ENCODE measurements at regions not wholly inside any gene's neighbourhood (a gene's known extent, or its start where the extent isn't known, plus 50 kb on each side); places are given as distances from the start of the nearest gene placed in this dataset.

- H3K36me3 ChIP-seq (ENCODE audit: insufficient read depth, low read length): no peaks in the 10 kb centered on the region
- no peaks in the 10 kb centered on the region for H3K27me3 ChIP-seq (ENCODE audit: insufficient read depth, low read length)
- H3K27ac ChIP-seq (ENCODE audit: low read depth, low read length): no peak overlapping the region
- H3K79me2 ChIP-seq (ENCODE audit: control insufficient read depth, insufficient read depth, low read length, unreplicated experiment): no peaks in the 10 kb centered on the region
- no peak overlapping the region for H3K4me3 ChIP-seq (ENCODE audit: low read depth, low read length)
- H3K4me1 ChIP-seq (ENCODE audit: control insufficient read depth, insufficient read depth, low read length, unreplicated experiment): no peaks in the 10 kb centered on the region
- no peak overlapping the region for H2AFZ ChIP-seq (ENCODE audit: low read length, unreplicated experiment)
These were observed 939.2 kb upstream of the CELF2 start for GRCh38 chr10:10078446-10078845.

- Histone ChIP-seq H3K27ac (ENCODE audit: low read depth, low read length) (peak overlapping the region; percentile 16; the same call in 1 of the 2 replicates), H3K4me3 (ENCODE audit: low read depth, low read length) (no peak overlapping the region), H3K36me3 (ENCODE audit: insufficient read depth, low read length) (no peaks in the 10 kb centered on the region), H3K79me2 (ENCODE audit: control insufficient read depth, insufficient read depth, low read length, unreplicated experiment) (no peaks in the 10 kb centered on the region), H3K27me3 (ENCODE audit: insufficient read depth, low read length) (no peaks in the 10 kb centered on the region), H3K4me1 (ENCODE audit: control insufficient read depth, insufficient read depth, low read length, unreplicated experiment) (peaks cover 19% of the 10 kb centered on the region), H2AFZ (ENCODE audit: low read length, unreplicated experiment) (peak overlapping the region; percentile 50)
These were observed 925.1 kb upstream of the CELF2 start for GRCh38 chr10:10092581-10092980.

GRCh38 chr10:10093021-10093420 is 924.7 kb upstream of the CELF2 start:
- H3K36me3 ChIP-seq (ENCODE audit: insufficient read depth, low read length): no peaks in the 10 kb centered on the region
- peaks cover 19% of the 10 kb centered on the region for H3K4me1 ChIP-seq (ENCODE audit: control insufficient read depth, insufficient read depth, low read length, unreplicated experiment)
- no peak overlapping the region for H3K27ac ChIP-seq (ENCODE audit: low read depth, low read length)
- no peaks in the 10 kb centered on the region for H3K27me3 ChIP-seq (ENCODE audit: insufficient read depth, low read length)
- no peaks in the 10 kb centered on the region for H3K79me2 ChIP-seq (ENCODE audit: control insufficient read depth, insufficient read depth, low read length, unreplicated experiment)
- H2AFZ ChIP-seq (ENCODE audit: low read length, unreplicated experiment): peak overlapping the region; percentile 8
- no peak overlapping the region for H3K4me3 ChIP-seq (ENCODE audit: low read depth, low read length)

DNA sequence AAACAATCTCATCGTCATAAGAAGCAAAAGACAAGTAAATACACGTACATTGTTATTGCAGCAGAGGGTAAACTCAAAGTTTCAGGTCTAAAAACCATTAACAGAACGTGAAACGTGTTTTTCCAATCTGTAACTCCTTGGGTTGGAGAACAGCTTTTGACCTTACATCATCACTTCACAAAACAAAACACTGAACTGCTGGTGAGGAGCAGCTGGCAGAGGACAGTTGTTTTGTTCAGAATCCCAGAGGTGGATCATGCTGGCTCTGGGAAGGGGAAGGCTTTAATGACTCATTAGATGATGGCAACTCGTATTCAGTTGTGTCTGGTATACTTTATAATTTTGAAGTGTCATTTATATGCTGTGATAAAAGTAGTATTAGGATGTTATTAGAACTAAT is 923.0 kb upstream of the CELF2 start:
- Histone ChIP-seq H3K27me3 (ENCODE audit: insufficient read depth, low read length) (no peaks in the 10 kb centered on the region), H3K27ac (ENCODE audit: low read depth, low read length) (no peak overlapping the region), H3K4me3 (ENCODE audit: low read depth, low read length) (no peak overlapping the region), H3K79me2 (ENCODE audit: control insufficient read depth, insufficient read depth, low read length, unreplicated experiment) (no peaks in the 10 kb centered on the region), H3K36me3 (ENCODE audit: insufficient read depth, low read length) (no peaks in the 10 kb centered on the region), H2AFZ (ENCODE audit: low read length, unreplicated experiment) (no peak overlapping the region), H3K4me1 (ENCODE audit: control insufficient read depth, insufficient read depth, low read length, unreplicated experiment) (peaks cover 19% of the 10 kb centered on the region)

DNA sequence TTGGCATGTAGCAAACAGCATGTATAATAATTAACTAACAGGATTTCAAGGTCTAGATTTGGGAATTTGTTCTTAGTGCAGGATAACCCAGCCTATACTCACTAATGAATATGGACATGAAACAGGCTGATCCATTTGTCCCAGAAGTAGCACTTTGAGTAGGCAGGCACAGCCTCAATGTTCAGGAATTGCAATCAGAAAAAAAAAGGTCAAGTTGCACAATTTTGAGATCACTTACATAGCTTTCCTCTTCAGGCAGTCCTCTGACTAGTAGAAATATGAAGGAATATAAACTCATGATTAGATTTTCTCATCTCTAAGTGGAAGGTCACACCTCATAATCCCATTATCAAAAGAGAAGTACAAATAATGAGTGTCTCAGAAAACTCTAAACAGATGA is 921.4 kb upstream of the CELF2 start:
- Histone ChIP-seq H3K27me3 (ENCODE audit: insufficient read depth, low read length) (no peaks in the 10 kb centered on the region), H3K4me1 (ENCODE audit: control insufficient read depth, insufficient read depth, low read length, unreplicated experiment) (peaks cover 19% of the 10 kb centered on the region), H3K4me3 (ENCODE audit: low read depth, low read length) (no peak overlapping the region), H3K79me2 (ENCODE audit: control insufficient read depth, insufficient read depth, low read length, unreplicated experiment) (no peaks in the 10 kb centered on the region), H2AFZ (ENCODE audit: low read length, unreplicated experiment) (no peak overlapping the region), H3K36me3 (ENCODE audit: insufficient read depth, low read length) (no peaks in the 10 kb centered on the region), H3K27ac (ENCODE audit: low read depth, low read length) (no peak overlapping the region)

- Histone ChIP-seq H3K4me3 (ENCODE audit: low read depth, low read length) (no peak overlapping the region), H3K27me3 (ENCODE audit: insufficient read depth, low read length) (no peaks in the 10 kb centered on the region), H3K36me3 (ENCODE audit: insufficient read depth, low read length) (no peaks in the 10 kb centered on the region), H3K4me1 (ENCODE audit: control insufficient read depth, insufficient read depth, low read length, unreplicated experiment) (peaks cover 19% of the 10 kb centered on the region), H2AFZ (ENCODE audit: low read length, unreplicated experiment) (no peak overlapping the region), H3K79me2 (ENCODE audit: control insufficient read depth, insufficient read depth, low read length, unreplicated experiment) (no peaks in the 10 kb centered on the region), H3K27ac (ENCODE audit: low read depth, low read length) (no peak overlapping the region)
These were observed 920.8 kb upstream of the CELF2 start for GRCh38 chr10:10096898-10097297.

DNA sequence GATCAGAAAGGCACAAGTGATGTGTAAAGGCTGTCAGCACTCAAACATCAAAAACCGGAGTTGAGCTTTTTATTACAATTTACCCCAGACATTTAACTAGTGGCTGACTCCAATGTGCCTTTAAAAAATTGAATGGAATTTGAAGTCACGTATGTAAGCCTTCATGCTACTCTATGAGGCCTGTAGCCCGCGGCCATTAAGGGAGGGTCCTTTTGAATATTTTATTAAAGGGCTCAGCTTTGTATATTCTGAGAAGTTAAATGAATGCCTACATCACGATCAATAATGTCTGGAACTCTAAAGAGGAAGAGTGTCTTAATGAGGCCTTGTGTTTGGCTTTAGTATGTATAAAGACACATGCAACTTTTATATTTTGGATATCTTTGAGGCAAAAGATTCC is 916.6 kb upstream of the CELF2 start:
- H3K27ac ChIP-seq (ENCODE audit: low read depth, low read length): no peak overlapping the region
- H3K36me3 ChIP-seq (ENCODE audit: insufficient read depth, low read length): no peaks in the 10 kb centered on the region
- H3K27me3 ChIP-seq (ENCODE audit: insufficient read depth, low read length): no peaks in the 10 kb centered on the region
- H3K79me2 ChIP-seq (ENCODE audit: control insufficient read depth, insufficient read depth, low read length, unreplicated experiment): no peaks in the 10 kb centered on the region
- no peak overlapping the region for H2AFZ ChIP-seq (ENCODE audit: low read length, unreplicated experiment)
- peaks cover 4% of the 10 kb centered on the region for H3K4me1 ChIP-seq (ENCODE audit: control insufficient read depth, insufficient read depth, low read length, unreplicated experiment)
- H3K4me3 ChIP-seq (ENCODE audit: low read depth, low read length): no peak overlapping the region

GRCh38 chr10:10110844-10111490 is 906.7 kb upstream of the CELF2 start:
- Histone ChIP-seq H3K79me2 (ENCODE audit: control insufficient read depth, insufficient read depth, low read length, unreplicated experiment) (no peaks in the 10 kb centered on the region), H2AFZ (ENCODE audit: low read length, unreplicated experiment) (no peak overlapping the region), H3K27me3 (ENCODE audit: insufficient read depth, low read length) (no peaks in the 10 kb centered on the region), H3K4me1 (ENCODE audit: control insufficient read depth, insufficient read depth, low read length, unreplicated experiment) (no peaks in the 10 kb centered on the region), H3K4me3 (ENCODE audit: low read depth, low read length) (no peak overlapping the region), H3K36me3 (ENCODE audit: insufficient read depth, low read length) (no peaks in the 10 kb centered on the region), H3K27ac (ENCODE audit: low read depth, low read length) (no peak overlapping the region)

DNA sequence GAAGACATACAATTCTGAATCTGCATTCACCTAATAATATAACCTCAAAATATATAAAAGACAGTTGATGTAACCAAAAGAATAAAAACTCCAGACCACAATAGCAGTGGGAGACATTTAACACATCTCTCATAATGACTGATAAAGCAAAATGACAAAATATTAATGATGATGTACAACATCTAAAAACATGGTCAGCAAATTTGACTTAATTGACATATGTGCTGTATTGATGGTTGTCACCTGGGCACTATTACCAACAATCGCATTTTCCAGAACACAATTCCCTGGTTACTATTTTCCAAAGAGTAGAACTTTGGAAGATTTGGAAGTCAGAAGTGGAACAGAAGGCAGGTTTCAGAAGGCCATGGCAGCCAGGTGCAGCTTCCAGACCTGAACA is 899.5 kb upstream of the CELF2 start:
- Histone ChIP-seq H3K27ac (ENCODE audit: low read depth, low read length) (no peak overlapping the region), H2AFZ (ENCODE audit: low read length, unreplicated experiment) (no peak overlapping the region), H3K4me3 (ENCODE audit: low read depth, low read length) (no peak overlapping the region), H3K27me3 (ENCODE audit: insufficient read depth, low read length) (no peaks in the 10 kb centered on the region), H3K79me2 (ENCODE audit: control insufficient read depth, insufficient read depth, low read length, unreplicated experiment) (no peaks in the 10 kb centered on the region), H3K36me3 (ENCODE audit: insufficient read depth, low read length) (no peaks in the 10 kb centered on the region), H3K4me1 (ENCODE audit: control insufficient read depth, insufficient read depth, low read length, unreplicated experiment) (no peaks in the 10 kb centered on the region)

- Histone ChIP-seq H3K79me2 (ENCODE audit: control insufficient read depth, insufficient read depth, low read length, unreplicated experiment) (no peaks in the 10 kb centered on the region), H3K27ac (ENCODE audit: low read depth, low read length) (no peak overlapping the region), H3K36me3 (ENCODE audit: insufficient read depth, low read length) (no peaks in the 10 kb centered on the region), H3K4me1 (ENCODE audit: control insufficient read depth, insufficient read depth, low read length, unreplicated experiment) (no peaks in the 10 kb centered on the region), H2AFZ (ENCODE audit: low read length, unreplicated experiment) (no peak overlapping the region), H3K4me3 (ENCODE audit: low read depth, low read length) (no peak overlapping the region), H3K27me3 (ENCODE audit: insufficient read depth, low read length) (no peaks in the 10 kb centered on the region)
These were observed 897.0 kb upstream of the CELF2 start for GRCh38 chr10:10120671-10121070.

- Histone ChIP-seq H3K79me2 (ENCODE audit: control insufficient read depth, insufficient read depth, low read length, unreplicated experiment) (no peaks in the 10 kb centered on the region), H2AFZ (ENCODE audit: low read length, unreplicated experiment) (no peak overlapping the region), H3K36me3 (ENCODE audit: insufficient read depth, low read length) (no peaks in the 10 kb centered on the region), H3K4me1 (ENCODE audit: control insufficient read depth, insufficient read depth, low read length, unreplicated experiment) (no peaks in the 10 kb centered on the region), H3K4me3 (ENCODE audit: low read depth, low read length) (no peak overlapping the region), H3K27me3 (ENCODE audit: insufficient read depth, low read length) (no peaks in the 10 kb centered on the region), H3K27ac (ENCODE audit: low read depth, low read length) (no peak overlapping the region)
These were observed 892.0 kb upstream of the CELF2 start for GRCh38 chr10:10125676-10126075.
